Thymus (tissue), 11 donors: ENCODE measurements at regions not wholly inside any gene's neighbourhood (a gene's known extent, or its start where the extent isn't known, plus 50 kb on each side); places are given as distances from the start of the nearest gene placed in this dataset.
"Not testable (repeated sequence)": the region's sequence is repeated elsewhere in the genome, so short reads cannot be mapped to it uniquely, and the experiment has no call there.

ENCODE experiments used
- DNase-seq, 9 donors: peaks; one replicate each; pipeline ENCODE4 v3.0.0-alpha.2; 2013; ENCODE audit warnings: low spot score in 9 of 9, low read depth in 6 of 9, missing footprints in 1 of 9
- H3K27ac ChIP-seq, 2 donors: one replicate each; pipeline ENCODE4 v1.5.1; 2013; ENCODE audit warnings: control low read depth in 1 of 2, low read depth in 1 of 2, low read length in 1 of 2, mild to moderate bottlenecking in 1 of 2, moderate library complexity in 1 of 2
- H3K27me3 ChIP-seq, 2 donors: one replicate each; pipeline ENCODE4 v1.5.1; 2013; ENCODE audit warnings: low read length in 1 of 2; ENCODE audit not compliant: control insufficient read depth in 2 of 2, insufficient read depth in 1 of 2
- H3K36me3 ChIP-seq, 2 donors: one replicate each; pipeline ENCODE4 v1.5.1; 2013; ENCODE audit warnings: low read length in 1 of 2, mild to moderate bottlenecking in 1 of 2, moderate library complexity in 1 of 2; ENCODE audit not compliant: control insufficient read depth in 2 of 2, insufficient read depth in 2 of 2
- H3K4me1 ChIP-seq, 2 donors: one replicate each; pipeline ENCODE4 v1.5.1; 2013; ENCODE audit warnings: low read length in 2 of 2; ENCODE audit not compliant: control insufficient read depth in 2 of 2, insufficient read depth in 2 of 2
- H3K4me3 ChIP-seq, 2 donors: one replicate each; pipeline ENCODE4 v1.5.1; 2013; ENCODE audit warnings: low read length in 2 of 2, control low read depth in 1 of 2, mild to moderate bottlenecking in 1 of 2
- H3K9me3 ChIP-seq, 2 donors: one replicate each; pipeline ENCODE4 v1.5.1; 2013; ENCODE audit warnings: low read length in 1 of 2, mild to moderate bottlenecking in 1 of 2; ENCODE audit not compliant: control insufficient read depth in 2 of 2, insufficient read depth in 1 of 2
- WGBS: extraction: QIAGEN DNeasy Blood & Tissue Kit; methylation state at CpG from one replicate; pipeline ENCODE4 v1.1.7; 2013; 5-methylcytosine and 5-hydroxymethylcytosine counted together
- donor health status: healthy.

DNA sequence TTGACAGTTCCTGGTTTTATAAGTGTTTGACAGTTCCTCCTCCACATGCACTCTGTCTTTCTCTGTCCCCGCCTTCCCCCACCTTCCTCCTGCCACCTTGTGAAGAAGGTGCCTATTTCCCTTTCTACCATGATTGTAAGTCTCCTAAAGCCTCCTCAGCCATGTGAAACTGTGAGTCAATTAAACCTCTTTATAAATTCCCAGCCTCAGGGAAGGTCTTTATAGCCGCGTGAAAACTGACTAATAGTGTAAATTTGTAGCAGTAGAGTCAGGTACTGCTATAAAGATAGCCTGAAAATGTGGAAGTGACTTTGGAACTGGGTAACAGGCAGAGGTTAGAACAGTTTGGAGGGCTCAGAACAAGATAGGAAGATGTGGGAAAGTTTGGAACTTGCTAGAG, 88.7 kb upstream of the ADORA2B start:
- not testable (repeated sequence) for DNase-seq, H3K9me3 ChIP-seq, H3K36me3 ChIP-seq, H3K27me3 ChIP-seq, H3K27ac ChIP-seq, H3K4me3 ChIP-seq, H3K4me1 ChIP-seq
- 89% methylated on average over 2 of the region's 3 CpGs for WGBS

DNA sequence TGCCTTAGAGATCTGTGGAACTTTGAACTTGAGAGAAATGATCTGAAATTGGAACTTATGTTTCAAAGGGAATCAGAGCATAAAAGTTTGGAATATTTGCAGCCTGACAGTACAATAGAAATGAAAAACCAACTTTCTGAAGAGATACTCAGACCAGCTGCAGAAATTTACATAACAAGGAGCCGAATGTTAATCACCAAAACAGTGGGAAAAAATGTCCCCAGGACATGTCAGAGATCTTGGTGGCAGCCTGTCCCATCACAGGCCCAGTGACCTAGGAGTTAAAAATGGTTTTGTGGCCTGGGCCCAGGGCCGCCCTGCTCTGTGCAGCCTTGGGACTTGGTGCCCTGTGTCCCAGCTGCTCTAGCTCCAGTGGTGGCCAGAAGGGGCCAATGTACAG, 88.2 kb upstream of the ADORA2B start:
- H3K36me3 ChIP-seq, H3K4me1 ChIP-seq, H3K27ac ChIP-seq, H3K27me3 ChIP-seq, H3K9me3 ChIP-seq, DNase-seq, H3K4me3 ChIP-seq: not testable (repeated sequence)
- WGBS, result 93% methylated on average over 2 of the region's 2 CpGs

DNA sequence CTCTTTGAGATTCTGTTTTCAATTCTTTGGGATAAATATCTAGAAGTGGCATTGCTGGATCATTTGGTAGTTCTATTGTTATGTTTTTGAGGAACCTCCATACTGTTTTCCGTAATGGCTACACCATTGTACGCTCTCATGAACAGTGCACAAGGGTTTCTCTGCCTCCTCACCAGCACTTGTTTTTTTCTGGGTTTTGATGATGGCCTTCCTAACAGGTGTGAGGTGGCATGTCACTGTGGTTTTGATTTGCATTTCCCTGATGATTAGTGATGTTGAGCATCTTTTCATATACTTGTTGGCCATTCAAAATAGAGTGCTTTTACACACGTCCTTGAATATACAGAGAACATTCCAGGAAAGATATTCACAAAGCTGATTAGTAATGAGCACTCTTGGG, 86.8 kb upstream of the ADORA2B start:
- not testable (repeated sequence) for H3K27ac ChIP-seq, H3K4me1 ChIP-seq, H3K9me3 ChIP-seq, DNase-seq, H3K4me3 ChIP-seq, H3K36me3 ChIP-seq, H3K27me3 ChIP-seq
- 95% methylated on average over 3 of the region's 3 CpGs for WGBS

DNA sequence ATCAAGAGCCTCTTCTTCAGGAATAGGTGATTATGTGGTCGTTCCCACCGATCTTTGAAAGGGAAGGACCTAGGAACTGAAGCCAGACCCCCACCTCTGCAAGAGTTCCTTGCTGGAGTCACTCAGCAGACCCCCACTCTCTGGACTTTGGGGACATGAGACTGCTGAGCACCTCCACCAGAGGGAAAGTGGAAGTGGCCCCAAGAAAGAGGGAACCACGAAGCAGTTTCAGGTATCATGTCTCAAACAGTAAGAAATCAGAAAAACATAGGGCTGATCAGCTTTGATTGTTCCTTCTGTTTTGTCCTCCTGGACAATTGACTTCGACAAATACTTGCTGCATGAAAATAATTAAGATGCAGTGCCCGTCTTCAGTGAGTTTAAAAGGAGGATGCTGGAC, 84.2 kb upstream of the ADORA2B start:
- not testable (repeated sequence) for H3K36me3 ChIP-seq, H3K4me3 ChIP-seq, H3K9me3 ChIP-seq, H3K27me3 ChIP-seq, H3K4me1 ChIP-seq, H3K27ac ChIP-seq, DNase-seq
- 96% methylated on average over 5 of the region's 5 CpGs for whole genome bisulfite sequencing

DNA sequence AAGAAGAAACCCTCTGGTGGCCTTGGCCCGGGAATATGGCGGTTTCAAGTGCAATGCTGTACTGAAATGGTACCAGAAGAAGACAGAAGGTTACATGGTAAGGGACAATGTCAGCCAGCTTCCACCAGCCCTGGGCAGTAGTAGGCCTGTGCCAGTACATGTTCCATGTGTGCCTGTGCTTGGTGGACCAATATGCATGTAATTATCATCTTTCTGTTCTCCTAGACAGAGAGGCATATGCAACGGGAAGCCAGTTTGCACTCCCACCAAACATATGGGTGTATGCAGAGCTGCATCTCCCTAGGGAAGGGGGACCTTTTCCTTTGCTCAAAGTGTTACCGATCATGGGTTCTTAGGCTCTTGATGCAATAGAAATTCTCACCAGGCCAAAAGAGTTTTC, 80.9 kb upstream of the ADORA2B start:
- not testable (repeated sequence) for H3K4me3 ChIP-seq, H3K27ac ChIP-seq, H3K36me3 ChIP-seq, H3K4me1 ChIP-seq, H3K9me3 ChIP-seq, DNase-seq, H3K27me3 ChIP-seq
- WGBS, result 97% methylated on average over 4 of the region's 4 CpGs

DNA sequence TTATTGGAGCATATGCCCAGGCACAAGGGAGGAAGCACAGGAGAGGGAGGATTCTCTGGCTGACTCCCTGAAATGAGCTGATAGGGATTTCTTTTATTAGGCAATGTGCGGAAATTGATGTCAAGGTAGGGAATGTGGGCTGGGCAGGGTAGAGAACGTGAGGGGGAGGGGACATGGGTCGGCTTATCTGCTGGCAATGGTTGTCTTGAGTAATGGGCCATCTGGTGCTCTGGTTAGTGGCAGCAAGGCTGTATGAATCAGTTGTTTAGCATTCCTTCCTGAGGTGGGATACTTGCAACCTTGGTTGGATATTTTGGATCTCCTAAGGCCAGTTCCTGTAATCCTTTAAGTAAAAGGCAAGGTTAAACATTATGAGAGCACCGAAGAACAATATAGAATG, 80.5 kb upstream of the ADORA2B start:
- 96% methylated on average over 4 of the region's 4 CpGs for WGBS
- H3K36me3 ChIP-seq, result not testable (repeated sequence)

DNA sequence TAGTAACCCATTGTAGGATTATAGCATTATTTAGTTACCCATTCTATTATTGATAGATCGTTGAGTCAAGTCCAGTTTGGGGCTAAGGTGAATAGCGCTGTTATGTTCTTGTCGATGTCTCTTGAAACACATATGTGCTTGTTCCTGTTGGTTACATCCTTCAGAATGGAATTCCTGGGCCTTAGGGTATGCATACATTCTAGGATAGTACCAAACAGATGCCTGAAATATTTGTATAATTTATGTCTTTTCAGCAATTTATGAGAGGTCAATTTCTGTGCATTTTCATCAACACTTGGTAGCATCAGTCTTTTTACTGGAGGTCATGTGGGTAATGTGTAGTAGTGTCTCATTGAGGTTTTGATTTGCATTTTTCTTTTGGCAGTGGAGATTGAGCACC, 78.9 kb upstream of the ADORA2B start:
- H3K27me3 ChIP-seq, H3K9me3 ChIP-seq, H3K4me1 ChIP-seq, H3K36me3 ChIP-seq, DNase-seq, H3K4me3 ChIP-seq, H3K27ac ChIP-seq: not testable (repeated sequence)
- WGBS, result 98% methylated on average over 3 of the region's 3 CpGs

More for the DNA sequence above, 80.5 kb upstream of the ADORA2B start:
- H3K27me3 ChIP-seq, H3K4me3 ChIP-seq, H3K9me3 ChIP-seq, DNase-seq, H3K4me1 ChIP-seq, H3K27ac ChIP-seq: not testable (repeated sequence)

DNA sequence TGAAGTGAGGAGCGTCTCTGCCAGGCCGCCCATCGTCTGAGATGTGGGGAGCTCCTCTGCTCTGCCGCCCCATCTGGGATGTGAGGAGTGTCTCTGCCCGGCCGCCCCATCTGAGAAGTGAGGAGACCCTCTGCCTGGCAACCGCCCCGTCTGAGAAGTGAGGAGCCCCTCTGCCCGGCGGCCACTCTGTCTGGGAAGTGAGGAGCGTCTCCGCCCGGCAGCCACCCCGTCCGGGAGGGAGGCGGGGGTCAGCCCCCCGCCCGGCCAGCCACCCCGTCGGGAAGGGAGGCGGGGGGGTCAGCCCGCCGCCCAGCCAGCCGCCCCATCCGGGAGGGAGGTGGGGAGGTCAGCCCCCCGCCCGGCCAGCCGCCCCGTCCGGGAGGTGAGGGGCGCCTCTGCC, 77.6 kb upstream of the ADORA2B start:
- DNase-seq, H3K36me3 ChIP-seq, H3K27me3 ChIP-seq, H3K9me3 ChIP-seq, H3K4me1 ChIP-seq, H3K27ac ChIP-seq, H3K4me3 ChIP-seq: not testable (repeated sequence)
- WGBS, result 98% methylated on average over 30 of the region's 31 CpGs

DNA sequence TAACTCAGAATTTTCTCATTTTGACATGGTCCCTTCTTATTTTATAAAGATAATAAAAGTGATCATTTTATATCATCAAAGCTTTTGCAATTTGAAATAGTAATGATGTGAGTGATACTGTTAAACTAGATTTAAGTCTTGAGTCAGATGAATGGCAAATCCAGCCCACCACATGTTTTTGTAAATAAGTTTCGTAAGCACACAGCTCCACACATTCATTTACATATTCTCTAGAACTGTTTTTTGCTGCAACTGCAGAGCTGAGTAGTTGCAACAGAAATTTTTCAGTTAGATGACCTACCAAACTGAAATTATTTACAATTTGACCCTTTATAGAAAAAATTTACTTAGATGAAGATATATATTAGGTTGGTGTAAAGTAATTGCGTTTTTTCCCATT, 75.1 kb upstream of the ADORA2B start:
- H3K36me3 ChIP-seq, H3K4me3 ChIP-seq, H3K4me1 ChIP-seq, H3K27me3 ChIP-seq, H3K9me3 ChIP-seq, DNase-seq, H3K27ac ChIP-seq: not testable (repeated sequence)
- WGBS, result no CpG with 5 or more reads among the region's 2 CpGs

DNA sequence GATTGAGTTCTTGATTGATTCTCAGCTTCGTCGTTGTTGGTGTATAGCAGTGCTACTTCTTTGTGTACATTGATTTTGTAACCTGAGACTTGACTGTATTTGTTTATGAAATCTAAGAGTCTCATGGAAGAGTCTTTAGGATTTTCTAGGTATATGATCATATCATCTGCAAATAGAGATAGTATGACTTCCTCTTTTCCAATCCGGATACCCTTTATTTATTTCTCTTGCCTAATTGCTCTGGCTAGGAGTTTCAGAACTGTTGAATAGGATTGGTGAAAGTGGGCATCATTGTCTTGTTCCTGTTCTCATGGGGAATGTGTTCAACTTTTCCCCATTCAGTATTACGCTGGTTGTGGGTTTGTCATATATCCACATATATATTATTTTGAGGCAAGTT, 72.3 kb upstream of the ADORA2B start:
- not testable (repeated sequence) for H3K36me3 ChIP-seq, H3K27ac ChIP-seq, H3K4me3 ChIP-seq, DNase-seq, H3K27me3 ChIP-seq, H3K4me1 ChIP-seq, H3K9me3 ChIP-seq
- WGBS, result 84% methylated on average over 4 of the region's 4 CpGs
